ENCODE measurements at regions not wholly inside any gene's neighbourhood (a gene's known extent, or its start where the extent isn't known, plus 50 kb on each side); places are given as distances from the start of the nearest gene placed in this dataset.

DNA sequence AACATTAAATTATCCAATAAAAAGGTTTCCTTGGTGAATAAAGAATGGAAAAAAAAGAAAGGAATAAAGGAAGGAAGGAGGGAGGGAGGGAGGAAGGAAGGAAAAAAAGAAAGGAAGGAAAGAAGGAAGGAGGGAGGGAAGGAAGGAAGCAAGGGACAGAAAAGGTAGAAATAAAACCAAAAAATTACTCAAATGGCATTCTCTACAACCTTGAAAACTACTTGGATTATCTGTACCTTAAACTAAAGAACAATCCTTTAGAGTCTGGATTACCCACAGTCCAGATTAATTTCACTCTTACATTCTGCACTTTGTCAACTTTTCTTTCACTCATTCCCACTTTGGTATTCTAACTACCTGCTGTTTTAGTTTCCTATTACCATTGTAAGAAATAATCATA, 361.8 kb upstream of the ADGRB3 start:
- TF ChIP-seq, protein P1, sequence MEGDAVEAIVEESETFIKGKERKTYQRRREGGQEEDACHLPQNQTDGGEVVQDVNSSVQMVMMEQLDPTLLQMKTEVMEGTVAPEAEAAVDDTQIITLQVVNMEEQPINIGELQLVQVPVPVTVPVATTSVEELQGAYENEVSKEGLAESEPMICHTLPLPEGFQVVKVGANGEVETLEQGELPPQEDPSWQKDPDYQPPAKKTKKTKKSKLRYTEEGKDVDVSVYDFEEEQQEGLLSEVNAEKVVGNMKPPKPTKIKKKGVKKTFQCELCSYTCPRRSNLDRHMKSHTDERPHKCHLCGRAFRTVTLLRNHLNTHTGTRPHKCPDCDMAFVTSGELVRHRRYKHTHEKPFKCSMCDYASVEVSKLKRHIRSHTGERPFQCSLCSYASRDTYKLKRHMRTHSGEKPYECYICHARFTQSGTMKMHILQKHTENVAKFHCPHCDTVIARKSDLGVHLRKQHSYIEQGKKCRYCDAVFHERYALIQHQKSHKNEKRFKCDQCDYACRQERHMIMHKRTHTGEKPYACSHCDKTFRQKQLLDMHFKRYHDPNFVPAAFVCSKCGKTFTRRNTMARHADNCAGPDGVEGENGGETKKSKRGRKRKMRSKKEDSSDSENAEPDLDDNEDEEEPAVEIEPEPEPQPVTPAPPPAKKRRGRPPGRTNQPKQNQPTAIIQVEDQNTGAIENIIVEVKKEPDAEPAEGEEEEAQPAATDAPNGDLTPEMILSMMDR (IDR thresholded peaks at IDR 0.05; ENCODE audit: low read depth, low read length) = no peak
- TF ChIP-seq EZH2phosphoT487 (IDR thresholded peaks at IDR 0.05; ENCODE audit: low read depth) = no peak
